ENCODE measurements at regions not wholly inside any gene's neighbourhood (a gene's known extent, or its start where the extent isn't known, plus 50 kb on each side); places are given as distances from the start of the nearest gene placed in this dataset.
A peak's percentile ranks its signal among the peaks of the same experiment; 100 is the strongest.

- TF ChIP-seq RAD21 (conservative IDR thresholded peaks at IDR 0.05 in 1 of 2, IDR thresholded peaks at IDR 0.05 in 1 of 2), result no peak
- no peak for TF ChIP-seq PHF8 (IDR thresholded peaks at IDR 0.05; ENCODE audit: borderline replicate concordance, low read depth)
- TF ChIP-seq BCL3 (IDR thresholded peaks at IDR 0.05), result no peak
- no peak for TF ChIP-seq CBX8 (IDR thresholded peaks at IDR 0.05)
- TF ChIP-seq FOXS1 (CRISPR knock-in tag; IDR thresholded peaks at IDR 0.05), result no peak
- no peak for TF ChIP-seq EP300 (IDR thresholded peaks at IDR 0.05)
- TF ChIP-seq CHD2 (IDR thresholded peaks at IDR 0.05; ENCODE audit: low read length, partially characterized antibody), result no peak
- TF ChIP-seq HDAC2 (IDR thresholded peaks at IDR 0.05), result no peak
- TF ChIP-seq RCOR1 (IDR thresholded peaks at IDR 0.05; ENCODE audit: low read depth, low read length), result no peak
- no peak for TF ChIP-seq CTCF (IDR thresholded peaks at IDR 0.05)
- no peak for TF ChIP-seq MAZ (IDR thresholded peaks at IDR 0.05; ENCODE audit: borderline replicate concordance, low read depth, low read length)
- TF ChIP-seq HOXB13 (CRISPR knock-in tag; IDR thresholded peaks at IDR 0.05; ENCODE audit: low read depth), result no peak
- no peak for TF ChIP-seq ZSCAN20 (CRISPR knock-in tag; IDR thresholded peaks at IDR 0.05)
- TF ChIP-seq POLR2A (IDR thresholded peaks at IDR 0.05; ENCODE audit: low read length), result no peak
- no peak for TF ChIP-seq ATOH8 (CRISPR knock-in tag; IDR thresholded peaks at IDR 0.05; ENCODE audit: low read depth)
- TF ChIP-seq BHLHE40 (IDR thresholded peaks at IDR 0.05; ENCODE audit: low read depth, low read length), result no peak
- WGBS (ENCODE audit: missing lambda C conversion rate), result 88% methylated on average over 4 of the region's 4 CpGs
- peak overlapping the region in 1 of 2 experiments; percentile 6; a peak in 1 of 6 replicates for H3K27ac ChIP-seq
- FAIRE-seq (no peak), ATAC-seq (no peak), DNase-seq (ENCODE audit: low read depth in 1 of 2, low spot score in 1 of 2) (no peak)
- CTCF ChIA-PET, result no interaction called here
- POLR2A ChIA-PET, result no interaction called here
- no peak overlapping the region for H3K4me2 ChIP-seq
- peaks cover 43% of the 10 kb centered on the region for H3K4me1 ChIP-seq
- H3K4me3 ChIP-seq, result no peak overlapping the region
- H3K9me3 ChIP-seq, result no peaks in the 10 kb centered on the region
Measured at GRCh38 chr12:46960681-46961080, 118.7 kb upstream of the PCED1B start.

- 97% methylated on average over 1 of the region's 1 CpG for WGBS (ENCODE audit: missing lambda C conversion rate)
- Histone ChIP-seq H3K4me2 (no peak overlapping the region), H3K27ac (peak overlapping the region in 1 of 2 experiments; percentile 42; a peak in 3 of 6 replicates), H3K9me3 (no peaks in the 10 kb centered on the region), H3K4me1 (peaks cover 39% of the 10 kb centered on the region), H3K4me3 (no peak overlapping the region)
- DNase-seq (ENCODE audit: low read depth in 1 of 2, low spot score in 1 of 2), result no peak
- no peak for FAIRE-seq
- ChIA-PET CTCF (interaction anchor here (0.9 to 1.0 kb wide), 2 partner anchors 21 to 59 kb away, joined by 4 read pairs; no protein-coding TSS in a partner anchor), POLR2A (no interaction called here)
- no peak for ATAC-seq
- TF ChIP-seq GATA3 (IDR thresholded peaks at IDR 0.05; ENCODE audit: borderline replicate concordance) (no peak), CHD2 (IDR thresholded peaks at IDR 0.05; ENCODE audit: low read length, partially characterized antibody) (no peak), CTCF (IDR thresholded peaks at IDR 0.05) (no peak), RNF2 (IDR thresholded peaks at IDR 0.05; ENCODE audit: borderline replicate concordance, low read depth) (no peak), HOXA7 (CRISPR knock-in tag; IDR thresholded peaks at IDR 0.05) (no peak), ESRRA (IDR thresholded peaks at IDR 0.05; ENCODE audit: borderline replicate concordance, low read length) (no peak), POLR2AphosphoS2 (conservative IDR thresholded peaks at IDR 0.05; ENCODE audit: low read length) (no peak), TFCP2L1 (CRISPR knock-in tag; IDR thresholded peaks at IDR 0.05) (no peak), REST (IDR thresholded peaks at IDR 0.05) (no peak), HOXB13 (CRISPR knock-in tag; IDR thresholded peaks at IDR 0.05; ENCODE audit: low read depth) (no peak), CBX2 (IDR thresholded peaks at IDR 0.05; ENCODE audit: borderline replicate concordance, low read depth) (no peak), SMC3 (IDR thresholded peaks at IDR 0.05) (no peak), HOXB5 (CRISPR knock-in tag; IDR thresholded peaks at IDR 0.05) (no peak), ZC3H11A (IDR thresholded peaks at IDR 0.05) (no peak), ELK1 (IDR thresholded peaks at IDR 0.05; ENCODE audit: low read depth, low read length) (no peak), MAZ (IDR thresholded peaks at IDR 0.05; ENCODE audit: borderline replicate concordance, low read depth, low read length) (no peak)
Measured at GRCh38 chr12:46963191-46963590, 116.2 kb upstream of the PCED1B start.
